Caki2 (cell line): ENCODE measurements at regions not wholly inside any gene's neighbourhood (a gene's known extent, or its start where the extent isn't known, plus 50 kb on each side); places are given as distances from the start of the nearest gene placed in this dataset.
A peak's percentile ranks its signal among the peaks of the same experiment; 100 is the strongest.
"Not testable (repeated sequence)": the region's sequence is repeated elsewhere in the genome, so short reads cannot be mapped to it uniquely, and the experiment has no call there.

Experiments used
- DNase-seq: peaks from one replicate; pipeline ENCODE4 v3.0.0-alpha.2; 2015; ENCODE audit warnings: low read depth
- in situ Hi-C: cut with HindIII; loops from 2 replicates; pipeline ENCODE4 v1.10.0; 2016; ENCODE audit warnings: low sequenced_read_pairs, low pct_unique_long_range_greater_than_20kb, mixed read lengths

GRCh38 chr15:36136049-36136448 is 443.4 kb upstream of the CDIN1 start:
- in situ Hi-C loops: no loop called here
- no peak for DNase-seq

GRCh38 chr15:36152936-36153335 is 426.5 kb upstream of the CDIN1 start:
- in situ Hi-C loops: no loop called here
- no peak for DNase-seq

DNA sequence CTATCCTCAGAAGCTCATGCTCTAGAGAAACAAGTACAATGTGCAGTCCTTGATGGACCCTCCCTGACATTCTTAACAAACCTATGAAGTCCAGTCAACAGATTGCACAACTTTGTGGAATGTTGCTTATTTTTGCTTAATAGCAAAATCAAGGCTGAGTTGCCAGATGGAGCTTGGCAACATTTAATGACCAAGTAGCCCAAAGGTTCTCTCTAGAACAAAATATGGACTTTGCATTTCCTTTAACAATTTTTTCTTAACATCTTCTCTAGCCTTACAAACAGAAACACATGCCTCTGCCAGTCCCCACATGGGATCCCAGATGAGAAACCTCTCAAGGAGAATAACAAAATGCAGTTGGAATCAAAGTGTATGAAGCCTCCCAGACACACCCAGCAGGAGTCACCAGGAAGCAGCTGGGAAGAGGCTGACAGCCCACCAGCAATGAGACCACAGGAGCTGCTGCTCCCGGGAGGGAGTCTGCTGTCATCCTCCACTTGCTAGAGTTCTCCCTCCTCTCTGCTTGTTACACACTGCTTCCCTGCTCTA is 422.5 kb upstream of the CDIN1 start:
- in situ Hi-C loops: no loop called here
- no peak for DNase-seq

- DNase-seq: no peak
- in situ Hi-C loops: no loop called here
Observed at GRCh38 chr15:36160351-36160750, 419.1 kb upstream of the CDIN1 start.

DNA sequence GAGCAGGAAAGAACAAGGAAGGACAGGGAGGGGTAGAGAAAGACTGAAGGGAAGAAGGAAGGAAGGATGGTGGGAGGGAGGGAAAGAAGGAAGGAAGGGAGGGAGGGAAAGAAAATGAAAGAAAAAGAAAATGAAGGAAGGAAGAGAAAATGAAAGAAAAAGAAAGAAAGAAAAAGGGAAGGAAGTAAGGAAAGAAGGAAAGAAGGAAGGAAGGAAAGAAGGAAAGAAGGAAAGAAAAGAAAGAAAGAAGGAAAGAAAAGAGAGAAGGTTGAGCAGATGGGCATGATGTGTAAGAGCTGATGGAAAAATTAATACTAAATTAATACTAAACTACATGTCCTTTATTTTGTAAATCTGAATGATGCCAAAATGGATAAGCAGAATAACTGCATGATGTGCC is 418.3 kb upstream of the CDIN1 start:
- DNase-seq: no peak
- in situ Hi-C loops: no loop called here

GRCh38 chr15:36161771-36162212 is 417.6 kb upstream of the CDIN1 start:
- DNase-seq: no peak
- in situ Hi-C loops: no loop called here

DNA sequence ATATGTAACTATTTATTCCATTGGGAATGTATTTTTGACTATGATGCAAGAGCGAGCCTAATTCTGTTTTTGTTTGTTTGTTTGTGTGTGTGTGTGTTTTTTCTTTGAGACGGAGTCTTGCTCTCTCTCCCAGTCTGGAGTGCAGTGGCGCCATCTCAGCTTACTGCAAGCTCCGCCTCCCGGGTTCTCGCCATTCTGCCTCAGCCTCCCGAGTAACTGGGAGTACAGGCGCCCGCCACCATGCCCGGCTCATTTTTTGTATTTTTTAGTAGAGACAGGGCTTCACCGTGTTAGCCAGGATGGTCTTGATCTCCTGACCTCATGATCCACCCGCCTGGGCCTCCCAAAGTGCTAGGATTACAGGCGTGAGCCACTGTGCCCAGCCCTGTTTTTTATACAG is 415.4 kb upstream of the CDIN1 start:
- DNase-seq, in situ Hi-C loops: not testable (repeated sequence)

DNA sequence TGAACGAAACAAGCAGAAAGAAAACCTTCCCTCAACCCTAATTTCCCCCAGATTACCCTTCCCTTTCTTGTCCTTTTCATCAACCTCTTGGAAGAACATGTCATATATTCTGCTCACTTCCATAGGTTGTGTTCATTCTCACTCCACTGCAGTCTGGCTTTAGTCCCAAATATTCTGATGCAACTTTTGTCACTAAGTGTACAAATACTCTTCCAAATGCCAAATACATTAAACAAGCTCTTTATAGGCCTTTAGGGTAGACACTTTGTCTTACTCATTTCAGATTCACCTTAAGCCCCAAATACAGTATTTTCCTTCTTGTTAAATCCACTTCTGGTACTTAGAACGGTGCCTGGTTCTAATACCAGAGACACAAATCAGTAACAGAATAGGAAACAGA is 406.5 kb upstream of the CDIN1 start:
- no peak for DNase-seq
- in situ Hi-C loops: no loop called here

DNA sequence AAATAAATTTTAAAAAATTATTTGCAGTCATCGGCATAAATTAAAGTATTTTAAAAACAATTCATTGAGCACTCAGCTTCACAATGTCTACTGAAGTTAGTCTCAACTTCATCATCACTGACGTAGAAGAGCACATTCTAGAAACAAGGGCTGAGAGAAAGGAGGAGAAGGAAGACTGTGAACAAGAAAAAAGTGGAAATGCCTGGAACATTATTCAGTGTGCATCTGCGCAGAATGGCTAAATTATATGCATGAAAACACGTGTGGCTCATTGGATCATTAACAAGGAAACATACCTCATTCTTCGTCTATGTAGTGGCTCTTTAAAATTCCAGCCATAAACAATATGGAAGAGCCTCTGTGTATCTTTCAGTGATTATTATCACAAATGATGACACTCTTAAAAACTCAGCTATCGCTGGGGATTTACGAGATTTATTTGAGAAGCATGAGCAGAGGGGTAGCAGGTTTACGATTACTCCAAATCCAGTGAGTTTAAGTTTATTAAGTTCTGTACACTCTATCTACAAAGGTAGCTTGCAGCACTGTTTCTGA is 404.2 kb upstream of the CDIN1 start:
- DNase-seq: no peak
- in situ Hi-C loops: no loop called here

- DNase-seq: no peak
- in situ Hi-C loops: no loop called here
Observed at GRCh38 chr15:36175741-36176291, 403.6 kb upstream of the CDIN1 start.

- peak; percentile 64 for DNase-seq
- in situ Hi-C loops: no loop called here
Observed at GRCh38 chr15:36177590-36178302, 401.7 kb upstream of the CDIN1 start.

- no peak for DNase-seq
- in situ Hi-C loops: no loop called here
Observed at GRCh38 chr15:36178303-36178633, 401.2 kb upstream of the CDIN1 start.

- DNase-seq: no peak
Observed at GRCh38 chr15:36183201-36183600, 396.2 kb upstream of the CDIN1 start.

GRCh38 chr15:36185438-36185837 is 394.0 kb upstream of the CDIN1 start:
- no peak for DNase-seq
- in situ Hi-C loops: no loop called here

More at GRCh38 chr15:36183201-36183600, 396.2 kb upstream of the CDIN1 start:
- in situ Hi-C loops: no loop called here

DNA sequence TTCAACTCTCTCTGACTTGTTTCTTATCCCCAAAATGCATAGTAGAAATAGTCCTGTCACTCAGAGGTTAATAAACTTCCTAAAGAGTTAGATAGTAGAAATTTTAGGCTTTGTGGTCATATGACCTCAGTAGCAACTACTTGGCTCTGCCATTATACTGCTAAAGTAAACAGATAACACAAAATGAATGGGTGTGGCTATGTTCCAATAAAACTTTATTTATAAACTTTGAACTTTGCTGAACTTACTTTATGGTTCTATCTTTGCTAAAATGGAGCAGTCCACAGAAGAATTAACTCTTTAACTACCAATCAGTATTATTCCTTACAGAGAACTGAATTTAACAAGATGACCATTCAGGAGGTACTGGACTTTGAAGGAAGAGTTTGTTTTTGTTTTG is 393.6 kb upstream of the CDIN1 start:
- in situ Hi-C loops: no loop called here
- no peak for DNase-seq

GRCh38 chr15:36186376-36186775 is 393.1 kb upstream of the CDIN1 start:
- DNase-seq: no peak
- in situ Hi-C loops: no loop called here

- in situ Hi-C loops: no loop called here
- no peak for DNase-seq
Observed at GRCh38 chr15:36191459-36191858, 388.0 kb upstream of the CDIN1 start.

DNA sequence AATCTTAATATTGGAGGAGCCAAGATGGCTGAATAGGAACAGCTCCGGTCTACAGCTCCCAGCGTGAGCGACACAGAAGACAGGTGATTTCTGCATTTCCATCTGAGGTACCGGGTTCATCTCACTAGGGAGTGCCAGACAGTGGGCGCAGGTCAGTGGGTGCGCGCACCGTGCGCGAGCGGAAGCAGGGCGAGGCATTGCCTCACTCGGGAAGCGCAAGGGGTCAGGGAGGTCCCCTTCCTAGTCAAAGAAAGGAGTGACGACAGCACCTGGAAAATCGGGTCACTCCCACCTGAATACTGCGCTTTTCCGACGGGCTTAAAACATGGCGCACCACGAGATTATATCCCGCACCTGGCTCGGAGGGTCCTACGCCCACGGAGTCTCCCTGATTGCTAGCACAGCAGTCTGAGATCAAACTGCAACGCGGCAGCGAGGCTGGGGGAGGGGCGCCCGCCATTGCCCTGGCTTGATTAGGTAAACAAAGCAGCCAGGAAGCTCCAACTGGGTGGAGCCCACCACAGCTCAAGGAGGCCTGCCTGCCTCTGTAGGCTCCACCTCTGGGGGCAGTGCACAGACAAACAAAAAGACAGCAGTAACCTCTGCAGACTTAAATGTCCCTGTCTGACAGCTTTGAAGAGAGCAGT is 383.9 kb upstream of the CDIN1 start:
- DNase-seq, in situ Hi-C loops: not testable (repeated sequence)

GRCh38 chr15:36208868-36209582 is 370.4 kb upstream of the CDIN1 start:
- in situ Hi-C loops: no loop called here
- DNase-seq: no peak
